GM12872 (cell line): ENCODE measurements at regions not wholly inside any gene's neighbourhood (a gene's known extent, or its start where the extent isn't known, plus 50 kb on each side); places are given as distances from the start of the nearest gene placed in this dataset.
A peak's percentile ranks its signal among the peaks of the same experiment; 100 is the strongest.

ENCODE experiments used
- TF ChIP-seq, protein P1 (sequence below): IDR thresholded peaks from 3 replicates; pipeline ENCODE4 v1.5.1; 2011; ENCODE audit warnings: low read depth, mild to moderate bottlenecking, low read length, moderate library complexity; ENCODE audit not compliant: insufficient read depth

- TF ChIP-seq, protein P1, sequence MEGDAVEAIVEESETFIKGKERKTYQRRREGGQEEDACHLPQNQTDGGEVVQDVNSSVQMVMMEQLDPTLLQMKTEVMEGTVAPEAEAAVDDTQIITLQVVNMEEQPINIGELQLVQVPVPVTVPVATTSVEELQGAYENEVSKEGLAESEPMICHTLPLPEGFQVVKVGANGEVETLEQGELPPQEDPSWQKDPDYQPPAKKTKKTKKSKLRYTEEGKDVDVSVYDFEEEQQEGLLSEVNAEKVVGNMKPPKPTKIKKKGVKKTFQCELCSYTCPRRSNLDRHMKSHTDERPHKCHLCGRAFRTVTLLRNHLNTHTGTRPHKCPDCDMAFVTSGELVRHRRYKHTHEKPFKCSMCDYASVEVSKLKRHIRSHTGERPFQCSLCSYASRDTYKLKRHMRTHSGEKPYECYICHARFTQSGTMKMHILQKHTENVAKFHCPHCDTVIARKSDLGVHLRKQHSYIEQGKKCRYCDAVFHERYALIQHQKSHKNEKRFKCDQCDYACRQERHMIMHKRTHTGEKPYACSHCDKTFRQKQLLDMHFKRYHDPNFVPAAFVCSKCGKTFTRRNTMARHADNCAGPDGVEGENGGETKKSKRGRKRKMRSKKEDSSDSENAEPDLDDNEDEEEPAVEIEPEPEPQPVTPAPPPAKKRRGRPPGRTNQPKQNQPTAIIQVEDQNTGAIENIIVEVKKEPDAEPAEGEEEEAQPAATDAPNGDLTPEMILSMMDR, result no peak
Measured at GRCh38 chr21:16315223-16315622, 585.4 kb downstream of the USP25 start.

DNA sequence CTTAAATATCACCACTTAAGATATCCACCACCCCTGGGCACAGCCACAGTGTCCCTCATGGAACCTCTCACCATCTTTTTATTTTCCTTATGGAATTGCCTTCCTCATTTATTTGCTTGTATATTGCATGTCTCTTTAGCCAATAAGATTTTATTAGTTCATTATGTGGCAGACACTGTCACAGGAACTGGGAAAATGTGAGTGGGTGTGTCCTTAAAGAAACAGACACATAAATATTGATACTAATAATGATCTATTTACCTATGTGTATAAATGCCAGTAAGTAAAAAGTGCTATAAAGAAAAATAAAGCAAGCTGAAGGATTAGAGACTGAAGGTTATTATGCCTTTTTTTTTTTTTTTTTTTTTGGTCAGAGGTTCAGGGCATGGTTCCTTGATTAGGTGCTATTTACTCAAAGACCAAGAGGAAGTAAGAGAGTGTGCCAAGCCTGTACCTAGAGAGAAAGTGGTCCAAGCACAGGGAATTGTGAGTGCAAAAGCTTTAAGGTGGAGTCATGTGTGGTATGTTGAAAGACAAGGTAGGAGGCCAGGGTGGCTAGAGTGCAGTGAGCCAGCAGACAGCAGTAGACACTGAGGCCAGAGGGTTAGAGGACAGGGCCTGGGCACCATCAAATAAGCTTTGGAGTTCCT lies 589.0 kb downstream of the USP25 start:
- TF ChIP-seq, protein P1, result no peak

- TF ChIP-seq, protein P1, result no peak
Measured at GRCh38 chr21:16320110-16320509, 590.3 kb downstream of the USP25 start.

GRCh38 chr21:16322454-16322853 lies 592.7 kb downstream of the USP25 start:
- TF ChIP-seq, protein P1, result no peak

GRCh38 chr21:16323596-16323995 lies 593.8 kb downstream of the USP25 start:
- TF ChIP-seq, protein P1, result no peak

DNA sequence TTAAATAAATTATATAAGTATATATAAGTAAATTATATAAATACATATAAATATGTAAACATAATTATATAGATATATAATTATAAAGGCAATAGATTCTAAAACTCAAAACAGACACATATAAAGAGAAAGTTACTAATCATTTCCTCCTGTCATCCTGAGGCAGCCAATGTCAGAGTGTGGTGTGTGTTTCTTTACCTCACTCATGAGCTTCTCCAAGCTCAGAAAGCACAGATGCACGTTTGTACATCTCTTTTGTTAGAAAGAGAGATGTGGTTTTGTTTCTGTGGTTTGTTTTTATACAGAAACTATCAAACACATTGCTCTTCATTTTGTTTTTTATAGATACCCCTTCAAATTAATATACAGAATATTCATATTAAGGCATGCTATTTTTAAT lies 594.8 kb downstream of the USP25 start:
- TF ChIP-seq, protein P1, result no peak

DNA sequence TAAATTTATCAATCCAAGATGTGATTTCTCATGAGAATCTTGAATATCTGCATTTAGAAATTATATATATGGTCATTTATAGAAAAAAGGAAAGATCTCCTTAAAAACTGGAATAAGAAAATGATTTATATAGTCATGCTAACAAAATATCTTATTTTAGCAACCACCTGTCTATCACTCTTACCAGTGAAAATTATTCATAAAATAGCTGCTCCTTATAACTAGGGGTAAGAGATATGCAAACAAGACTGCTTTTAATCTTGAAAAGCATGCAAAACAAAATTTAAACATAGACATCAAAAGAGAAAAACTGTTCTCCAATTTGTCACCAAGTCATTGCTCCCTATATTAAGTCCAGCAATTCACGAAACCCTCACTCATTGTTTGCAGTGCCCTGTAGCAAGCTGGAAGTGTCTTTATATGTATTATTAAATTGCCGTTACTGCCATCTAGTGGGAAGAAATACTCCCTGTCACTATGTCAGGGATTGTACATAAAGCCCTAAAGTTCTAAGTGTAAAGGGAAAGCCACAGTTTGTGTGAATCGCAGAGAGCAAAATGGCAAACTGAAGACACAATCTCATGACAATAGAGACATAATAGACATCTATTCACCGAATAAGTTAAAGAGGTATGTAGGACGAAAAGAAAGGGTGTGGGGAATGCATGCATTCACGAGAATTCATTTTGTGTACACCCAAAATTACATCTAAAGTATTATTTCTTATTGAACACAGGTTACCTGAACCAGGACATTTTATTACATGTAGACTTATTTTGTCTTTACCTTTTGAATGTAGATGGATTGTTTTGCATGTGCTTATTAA lies 600.5 kb downstream of the USP25 start:
- TF ChIP-seq, protein P1, result peak; percentile 48
